ENCODE measurements at regions not wholly inside any gene's neighbourhood (a gene's known extent, or its start where the extent isn't known, plus 50 kb on each side); places are given as distances from the start of the nearest gene placed in this dataset.

DNA sequence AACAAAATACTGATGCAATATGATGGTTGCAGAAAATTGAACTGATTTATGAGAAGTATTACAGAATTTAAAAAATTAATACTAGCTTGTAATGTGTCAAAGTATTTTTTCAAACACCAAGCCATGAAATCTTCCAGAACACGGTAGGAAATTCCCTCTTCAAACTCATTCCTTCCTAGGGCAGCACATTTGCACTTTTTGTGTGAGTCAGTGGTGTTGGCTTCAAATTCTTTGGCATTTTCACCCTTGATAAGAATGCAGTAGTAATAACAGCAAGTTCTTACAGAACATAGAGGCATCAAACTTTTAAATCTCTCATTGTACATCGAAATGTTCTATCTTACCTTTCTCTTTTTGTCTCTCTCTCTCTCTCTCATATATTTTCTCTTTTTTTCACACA, 191.8 kb downstream of the CGGBP1 start:
- TF ChIP-seq, protein P1, sequence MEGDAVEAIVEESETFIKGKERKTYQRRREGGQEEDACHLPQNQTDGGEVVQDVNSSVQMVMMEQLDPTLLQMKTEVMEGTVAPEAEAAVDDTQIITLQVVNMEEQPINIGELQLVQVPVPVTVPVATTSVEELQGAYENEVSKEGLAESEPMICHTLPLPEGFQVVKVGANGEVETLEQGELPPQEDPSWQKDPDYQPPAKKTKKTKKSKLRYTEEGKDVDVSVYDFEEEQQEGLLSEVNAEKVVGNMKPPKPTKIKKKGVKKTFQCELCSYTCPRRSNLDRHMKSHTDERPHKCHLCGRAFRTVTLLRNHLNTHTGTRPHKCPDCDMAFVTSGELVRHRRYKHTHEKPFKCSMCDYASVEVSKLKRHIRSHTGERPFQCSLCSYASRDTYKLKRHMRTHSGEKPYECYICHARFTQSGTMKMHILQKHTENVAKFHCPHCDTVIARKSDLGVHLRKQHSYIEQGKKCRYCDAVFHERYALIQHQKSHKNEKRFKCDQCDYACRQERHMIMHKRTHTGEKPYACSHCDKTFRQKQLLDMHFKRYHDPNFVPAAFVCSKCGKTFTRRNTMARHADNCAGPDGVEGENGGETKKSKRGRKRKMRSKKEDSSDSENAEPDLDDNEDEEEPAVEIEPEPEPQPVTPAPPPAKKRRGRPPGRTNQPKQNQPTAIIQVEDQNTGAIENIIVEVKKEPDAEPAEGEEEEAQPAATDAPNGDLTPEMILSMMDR (conservative IDR thresholded peaks at IDR 0.05 in 1 of 2, IDR thresholded peaks at IDR 0.05 in 1 of 2; ENCODE audit: low read depth in 1 of 2, low read length in 2 of 2) = no peak
- TF ChIP-seq EZH2 (IDR thresholded peaks at IDR 0.05; ENCODE audit: low read length, missing control alignments) = no peak

Measured in fibroblast of lung (primary cell).